Panc1 (cell line): ENCODE measurements at regions not wholly inside any gene's neighbourhood (a gene's known extent, or its start where the extent isn't known, plus 50 kb on each side); places are given as distances from the start of the nearest gene placed in this dataset.

Source experiments
- POLR2AphosphoS5 ChIP-seq: IDR thresholded peaks from 2 replicates; pipeline ENCODE4 v1.6.1; 2012; ENCODE audit warnings: mild to moderate bottlenecking, low read depth, low read length, moderate library complexity
- REST ChIP-seq, 2 experiments: IDR thresholded peaks; 2 replicates each; pipeline ENCODE4 v1.6.1; 2011 to 2012; ENCODE audit warnings: low read depth in 2 of 2, control low read depth in 1 of 2, low read length in 1 of 2, mild to moderate bottlenecking in 1 of 2, moderate library complexity in 1 of 2; ENCODE audit not compliant: insufficient read depth in 1 of 2
- TCF7L2 ChIP-seq: IDR thresholded peaks from 2 replicates; pipeline ENCODE4 v1.6.1; 2011; ENCODE audit warnings: mild to moderate bottlenecking, low read depth, low read length, inconsistent platforms
- TF ChIP-seq, protein P1 (sequence below): fragments of 450-650 bp; IDR thresholded peaks from 2 replicates; pipeline ENCODE4 v1.5.1; 2017; ENCODE audit warnings: mild to moderate bottlenecking

GRCh38 chr4:151962138-151962823 is 201.5 kb upstream of the GATB start:
- TF ChIP-seq, protein P1, sequence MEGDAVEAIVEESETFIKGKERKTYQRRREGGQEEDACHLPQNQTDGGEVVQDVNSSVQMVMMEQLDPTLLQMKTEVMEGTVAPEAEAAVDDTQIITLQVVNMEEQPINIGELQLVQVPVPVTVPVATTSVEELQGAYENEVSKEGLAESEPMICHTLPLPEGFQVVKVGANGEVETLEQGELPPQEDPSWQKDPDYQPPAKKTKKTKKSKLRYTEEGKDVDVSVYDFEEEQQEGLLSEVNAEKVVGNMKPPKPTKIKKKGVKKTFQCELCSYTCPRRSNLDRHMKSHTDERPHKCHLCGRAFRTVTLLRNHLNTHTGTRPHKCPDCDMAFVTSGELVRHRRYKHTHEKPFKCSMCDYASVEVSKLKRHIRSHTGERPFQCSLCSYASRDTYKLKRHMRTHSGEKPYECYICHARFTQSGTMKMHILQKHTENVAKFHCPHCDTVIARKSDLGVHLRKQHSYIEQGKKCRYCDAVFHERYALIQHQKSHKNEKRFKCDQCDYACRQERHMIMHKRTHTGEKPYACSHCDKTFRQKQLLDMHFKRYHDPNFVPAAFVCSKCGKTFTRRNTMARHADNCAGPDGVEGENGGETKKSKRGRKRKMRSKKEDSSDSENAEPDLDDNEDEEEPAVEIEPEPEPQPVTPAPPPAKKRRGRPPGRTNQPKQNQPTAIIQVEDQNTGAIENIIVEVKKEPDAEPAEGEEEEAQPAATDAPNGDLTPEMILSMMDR = no peak
- TF ChIP-seq REST (IDR thresholded peaks at IDR 0.05; ENCODE audit: insufficient read depth in 1 of 2, low read depth in 2 of 2, low read length in 1 of 2) = no peak
- TF ChIP-seq TCF7L2 = no peak
- TF ChIP-seq POLR2AphosphoS5 = no peak
